ENCODE measurements at regions not wholly inside any gene's neighbourhood (a gene's known extent, or its start where the extent isn't known, plus 50 kb on each side); places are given as distances from the start of the nearest gene placed in this dataset.

- H3K79me2 ChIP-seq, result no peaks in the 10 kb centered on the region
- no peaks in the 10 kb centered on the region for H3K27me3 ChIP-seq
- H3K27ac ChIP-seq, result no peak overlapping the region
- H4K20me1 ChIP-seq (ENCODE audit: insufficient read depth, poor library complexity, severe bottlenecking), result no peaks in the 10 kb centered on the region
- DNase-seq (ENCODE audit: low spot score), result no peak
- no peak overlapping the region for H3K4me3 ChIP-seq
- H3K4me1 ChIP-seq (ENCODE audit: insufficient read depth), result no peaks in the 10 kb centered on the region
- no peak overlapping the region for H2AFZ ChIP-seq
- H3K9me3 ChIP-seq (ENCODE audit: low read depth), result no peaks in the 10 kb centered on the region
- TF ChIP-seq EZH2 (IDR thresholded peaks at IDR 0.05; ENCODE audit: borderline replicate concordance), result no peak
- TF ChIP-seq, protein P1, sequence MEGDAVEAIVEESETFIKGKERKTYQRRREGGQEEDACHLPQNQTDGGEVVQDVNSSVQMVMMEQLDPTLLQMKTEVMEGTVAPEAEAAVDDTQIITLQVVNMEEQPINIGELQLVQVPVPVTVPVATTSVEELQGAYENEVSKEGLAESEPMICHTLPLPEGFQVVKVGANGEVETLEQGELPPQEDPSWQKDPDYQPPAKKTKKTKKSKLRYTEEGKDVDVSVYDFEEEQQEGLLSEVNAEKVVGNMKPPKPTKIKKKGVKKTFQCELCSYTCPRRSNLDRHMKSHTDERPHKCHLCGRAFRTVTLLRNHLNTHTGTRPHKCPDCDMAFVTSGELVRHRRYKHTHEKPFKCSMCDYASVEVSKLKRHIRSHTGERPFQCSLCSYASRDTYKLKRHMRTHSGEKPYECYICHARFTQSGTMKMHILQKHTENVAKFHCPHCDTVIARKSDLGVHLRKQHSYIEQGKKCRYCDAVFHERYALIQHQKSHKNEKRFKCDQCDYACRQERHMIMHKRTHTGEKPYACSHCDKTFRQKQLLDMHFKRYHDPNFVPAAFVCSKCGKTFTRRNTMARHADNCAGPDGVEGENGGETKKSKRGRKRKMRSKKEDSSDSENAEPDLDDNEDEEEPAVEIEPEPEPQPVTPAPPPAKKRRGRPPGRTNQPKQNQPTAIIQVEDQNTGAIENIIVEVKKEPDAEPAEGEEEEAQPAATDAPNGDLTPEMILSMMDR (IDR thresholded peaks at IDR 0.05; ENCODE audit: poor library complexity), result no peak
- TF ChIP-seq EZH2phosphoT487 (IDR thresholded peaks at IDR 0.05; ENCODE audit: low read depth, severe bottlenecking, unreplicated experiment), result no peak
- H3K9me2 ChIP-seq (replicated peaks; ENCODE audit: insufficient read depth), result no peaks in the 10 kb centered on the region
- no peak overlapping the region for H3K4me2 ChIP-seq
- H3K36me3 ChIP-seq (replicated peaks; ENCODE audit: insufficient read depth, low read depth), result no peaks in the 10 kb centered on the region
Measured at GRCh38 chr2:76427452-76427851, 716.7 kb upstream of the GCFC2 start.

- TF ChIP-seq EZH2 (IDR thresholded peaks at IDR 0.05; ENCODE audit: borderline replicate concordance), result no peak
- TF ChIP-seq EZH2phosphoT487 (IDR thresholded peaks at IDR 0.05; ENCODE audit: low read depth, severe bottlenecking, unreplicated experiment), result no peak
- TF ChIP-seq, protein P1 (IDR thresholded peaks at IDR 0.05; ENCODE audit: poor library complexity), result no peak
- no peak overlapping the region for H3K4me2 ChIP-seq
- no peak overlapping the region for H3K27ac ChIP-seq
- H3K36me3 ChIP-seq (replicated peaks; ENCODE audit: insufficient read depth, low read depth), result no peaks in the 10 kb centered on the region
- WGBS (ENCODE audit: low lambda C conversion rate, missing lambda C conversion rate), result 93% methylated on average over 7 of the region's 7 CpGs
- no peaks in the 10 kb centered on the region for H3K9me3 ChIP-seq (ENCODE audit: low read depth)
- no peaks in the 10 kb centered on the region for H3K27me3 ChIP-seq
- no peak overlapping the region for H3K4me3 ChIP-seq
- no peaks in the 10 kb centered on the region for H4K20me1 ChIP-seq (ENCODE audit: insufficient read depth, poor library complexity, severe bottlenecking)
- H2AFZ ChIP-seq, result no peak overlapping the region
- DNase-seq (ENCODE audit: low spot score), result no peak
- H3K79me2 ChIP-seq, result no peaks in the 10 kb centered on the region
- no peaks in the 10 kb centered on the region for H3K9me2 ChIP-seq (replicated peaks; ENCODE audit: insufficient read depth)
- H3K4me1 ChIP-seq (ENCODE audit: insufficient read depth), result no peaks in the 10 kb centered on the region
Measured at GRCh38 chr2:76415821-76416220, 705.1 kb upstream of the GCFC2 start.

DNA sequence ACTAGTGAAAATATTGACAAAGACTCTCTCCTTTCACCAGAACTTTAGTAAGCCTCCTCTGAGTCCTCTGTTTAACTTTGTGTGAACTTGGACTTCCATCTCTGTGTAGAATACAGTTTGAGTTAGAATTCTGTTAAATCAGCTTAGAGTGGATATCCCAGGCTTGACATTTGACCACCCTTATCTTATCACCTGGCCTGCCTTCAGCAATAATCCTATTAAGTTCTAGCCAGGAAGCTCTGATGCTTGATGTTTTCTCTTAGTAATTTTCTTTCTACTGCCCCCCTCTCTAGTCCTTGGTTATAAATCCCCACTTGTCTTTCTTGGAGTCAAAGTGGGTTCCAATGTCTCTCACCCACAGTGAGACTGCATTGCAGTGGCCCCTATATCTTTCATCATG is 702.7 kb upstream of the GCFC2 start:
- Histone ChIP-seq H3K36me3 (replicated peaks; ENCODE audit: insufficient read depth, low read depth) (no peaks in the 10 kb centered on the region), H3K79me2 (no peaks in the 10 kb centered on the region), H3K27me3 (no peaks in the 10 kb centered on the region), H2AFZ (no peak overlapping the region), H3K4me3 (no peak overlapping the region), H4K20me1 (ENCODE audit: insufficient read depth, poor library complexity, severe bottlenecking) (no peaks in the 10 kb centered on the region), H3K9me2 (replicated peaks; ENCODE audit: insufficient read depth) (no peaks in the 10 kb centered on the region), H3K9me3 (ENCODE audit: low read depth) (no peaks in the 10 kb centered on the region), H3K4me1 (ENCODE audit: insufficient read depth) (no peaks in the 10 kb centered on the region), H3K4me2 (no peak overlapping the region), H3K27ac (no peak overlapping the region)
- DNase-seq (ENCODE audit: low spot score), result no peak
- TF ChIP-seq EZH2phosphoT487 (IDR thresholded peaks at IDR 0.05; ENCODE audit: low read depth, severe bottlenecking, unreplicated experiment), result no peak
- no peak for TF ChIP-seq EZH2 (IDR thresholded peaks at IDR 0.05; ENCODE audit: borderline replicate concordance)
- TF ChIP-seq, protein P1 (IDR thresholded peaks at IDR 0.05; ENCODE audit: poor library complexity), result no peak

All from hepatocyte (in vitro differentiated cells).